Liver (tissue), 7 donors: ENCODE measurements at regions not wholly inside any gene's neighbourhood (a gene's known extent, or its start where the extent isn't known, plus 50 kb on each side); places are given as distances from the start of the nearest gene placed in this dataset.

Source experiments
- DNase-seq: peaks from one replicate; pipeline ENCODE4 v3.0.0-alpha.2; 2017; ENCODE audit warnings: low spot score
- H3K27ac ChIP-seq, 2 donors: one replicate each; pipeline ENCODE4 v1.7.0; 2013; ENCODE audit warnings: inconsistent platforms in 2 of 2, low read length in 2 of 2, control low read depth in 1 of 2, low read depth in 1 of 2, mild to moderate bottlenecking in 1 of 2
- H3K27me3 ChIP-seq, 4 donors: one replicate each; pipeline versions ENCODE4 v1.6.1 to v1.7.0; 2013; ENCODE audit warnings: low read length in 3 of 4, inconsistent platforms in 1 of 4, mild to moderate bottlenecking in 1 of 4, moderate library complexity in 1 of 4; ENCODE audit not compliant: control insufficient read depth in 4 of 4, insufficient read depth in 4 of 4
- H3K36me3 ChIP-seq, 4 donors: one replicate each; pipeline versions ENCODE4 v1.6.1 to v1.7.0; 2013; ENCODE audit warnings: low read length in 3 of 4, mild to moderate bottlenecking in 3 of 4, low read depth in 1 of 4, moderate library complexity in 1 of 4; ENCODE audit not compliant: control insufficient read depth in 4 of 4, insufficient read depth in 3 of 4
- H3K4me1 ChIP-seq, 4 donors: one replicate each; pipeline versions ENCODE4 v1.6.1 to v1.7.0; 2013; ENCODE audit warnings: low read length in 3 of 4, mild to moderate bottlenecking in 3 of 4, moderate library complexity in 1 of 4; ENCODE audit not compliant: control insufficient read depth in 4 of 4, insufficient read depth in 4 of 4
- H3K4me3 ChIP-seq, 3 donors: one replicate each; pipeline versions ENCODE4 v1.6.1 to v1.7.0; 2013; ENCODE audit warnings: low read length in 3 of 3, control low read depth in 1 of 3, low read depth in 1 of 3, mild to moderate bottlenecking in 1 of 3
- H3K9ac ChIP-seq, 2 donors: one replicate each; pipeline ENCODE4 v1.7.0; 2013; ENCODE audit warnings: low read length in 2 of 2, mild to moderate bottlenecking in 2 of 2, moderate library complexity in 2 of 2, control low read depth in 1 of 2, low read depth in 1 of 2
- H3K9me3 ChIP-seq, 4 donors: one replicate each; pipeline versions ENCODE4 v1.6.1 to v1.7.0; 2013; ENCODE audit warnings: low read length in 3 of 4; ENCODE audit not compliant: control insufficient read depth in 4 of 4
- EGR1 ChIP-seq, 2 donors: IDR thresholded peaks; 2 replicates each; pipeline ENCODE4 v1.6.1; 2016 to 2018; ENCODE audit warnings: antibody characterized with exemption in 2 of 2, low read depth in 2 of 2
- FOXA1 ChIP-seq: IDR thresholded peaks from 2 replicates; pipeline ENCODE4 v1.6.1; 2016; ENCODE audit warnings: antibody characterized with exemption
- FOXA2 ChIP-seq: IDR thresholded peaks from 2 replicates; pipeline ENCODE4 v1.6.1; 2016; ENCODE audit warnings: antibody characterized with exemption
- HNF4A ChIP-seq, 2 donors: conservative IDR thresholded peaks; 2 replicates each; pipeline ENCODE4 v1.6.1; 2016; ENCODE audit warnings: antibody characterized with exemption in 2 of 2, mild to moderate bottlenecking in 2 of 2
- JUND ChIP-seq, 2 donors: IDR thresholded peaks; 2 replicates each; pipeline ENCODE4 v1.6.1; 2016; ENCODE audit warnings: antibody characterized with exemption in 2 of 2
- NR2F2 ChIP-seq: IDR thresholded peaks from 2 replicates; pipeline ENCODE4 v1.6.1; 2016; ENCODE audit warnings: antibody characterized with exemption
- RAD21 ChIP-seq, 2 donors: IDR thresholded peaks; 2 replicates each; pipeline ENCODE4 v1.6.1; 2016; ENCODE audit warnings: antibody characterized with exemption in 2 of 2, mild to moderate bottlenecking in 2 of 2
- RXRA ChIP-seq, 2 donors: IDR thresholded peaks; 2 replicates each; pipeline ENCODE4 v1.6.1; 2017 to 2018; ENCODE audit warnings: antibody characterized with exemption in 2 of 2, mild to moderate bottlenecking in 1 of 2
- SP1 ChIP-seq: IDR thresholded peaks from 2 replicates; pipeline ENCODE4 v1.6.1; 2018; ENCODE audit warnings: antibody characterized with exemption, mild to moderate bottlenecking
- TAF1 ChIP-seq: conservative IDR thresholded peaks from 2 replicates; pipeline ENCODE4 v1.6.1; 2016; ENCODE audit warnings: antibody characterized with exemption, mild to moderate bottlenecking
- YY1 ChIP-seq: IDR thresholded peaks from 2 replicates; pipeline ENCODE4 v1.6.1; 2016; ENCODE audit warnings: antibody characterized with exemption, mild to moderate bottlenecking
- WGBS: extraction: QIAGEN DNeasy Blood & Tissue Kit; methylation state at CpG from one replicate; pipeline ENCODE4 v1.1.7; 2013; 5-methylcytosine and 5-hydroxymethylcytosine counted together
- TF ChIP-seq, protein P1 (sequence below): IDR thresholded peaks from 2 replicates; pipeline ENCODE4 v1.6.1; 2016; ENCODE audit warnings: antibody characterized with exemption
- TF ChIP-seq, protein P2 (sequence below): IDR thresholded peaks from 2 replicates; pipeline ENCODE4 v1.6.1; 2016; ENCODE audit warnings: antibody characterized with exemption
- TF ChIP-seq, protein P3 (sequence below): IDR thresholded peaks from 2 replicates; pipeline ENCODE4 v1.6.1; 2016; ENCODE audit warnings: antibody characterized with exemption, mild to moderate bottlenecking
- donor health status: healthy.
- donor health status: healthy.
- donor health status: healthy.
- donor health status: healthy.

- TF ChIP-seq, protein P1, sequence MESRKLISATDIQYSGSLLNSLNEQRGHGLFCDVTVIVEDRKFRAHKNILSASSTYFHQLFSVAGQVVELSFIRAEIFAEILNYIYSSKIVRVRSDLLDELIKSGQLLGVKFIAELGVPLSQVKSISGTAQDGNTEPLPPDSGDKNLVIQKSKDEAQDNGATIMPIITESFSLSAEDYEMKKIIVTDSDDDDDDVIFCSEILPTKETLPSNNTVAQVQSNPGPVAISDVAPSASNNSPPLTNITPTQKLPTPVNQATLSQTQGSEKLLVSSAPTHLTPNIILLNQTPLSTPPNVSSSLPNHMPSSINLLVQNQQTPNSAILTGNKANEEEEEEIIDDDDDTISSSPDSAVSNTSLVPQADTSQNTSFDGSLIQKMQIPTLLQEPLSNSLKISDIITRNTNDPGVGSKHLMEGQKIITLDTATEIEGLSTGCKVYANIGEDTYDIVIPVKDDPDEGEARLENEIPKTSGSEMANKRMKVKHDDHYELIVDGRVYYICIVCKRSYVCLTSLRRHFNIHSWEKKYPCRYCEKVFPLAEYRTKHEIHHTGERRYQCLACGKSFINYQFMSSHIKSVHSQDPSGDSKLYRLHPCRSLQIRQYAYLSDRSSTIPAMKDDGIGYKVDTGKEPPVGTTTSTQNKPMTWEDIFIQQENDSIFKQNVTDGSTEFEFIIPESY, result no peak
- TF ChIP-seq FOXA2, result no peak
Observed at GRCh38 chr6:150670311-150670710, 70.6 kb downstream of the PLEKHG1 start (continued).

DNA sequence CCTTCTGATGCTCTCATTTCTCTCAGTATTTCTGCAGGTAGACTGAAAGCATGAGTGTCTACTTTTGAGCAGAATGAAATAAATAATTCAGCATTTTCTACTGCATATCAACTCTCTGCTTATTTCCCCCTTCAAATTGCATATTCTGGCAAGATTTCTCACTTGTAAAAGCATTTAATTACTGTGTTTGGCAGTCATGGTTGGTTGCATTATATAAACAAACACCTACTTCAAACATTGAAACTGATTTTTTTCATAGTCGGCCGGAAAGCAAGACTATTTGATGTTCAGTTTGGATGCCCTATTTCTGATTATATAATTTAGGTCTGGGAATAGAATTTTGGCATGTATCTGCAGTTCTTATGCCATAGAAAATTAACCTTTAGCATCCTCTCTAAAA, 73.1 kb downstream of the PLEKHG1 start:
- H3K4me1 ChIP-seq, result peaks cover 5 to 26% (median 24%) of the 10 kb centered on the region in 4 donors
- TF ChIP-seq, protein P2, sequence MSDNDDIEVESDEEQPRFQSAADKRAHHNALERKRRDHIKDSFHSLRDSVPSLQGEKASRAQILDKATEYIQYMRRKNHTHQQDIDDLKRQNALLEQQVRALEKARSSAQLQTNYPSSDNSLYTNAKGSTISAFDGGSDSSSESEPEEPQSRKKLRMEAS, result no peak
- TF ChIP-seq HNF4A (conservative IDR thresholded peaks at IDR 0.05), result peak; percentile 24 to 34
- no peak for TF ChIP-seq JUND (IDR thresholded peaks at IDR 0.05)
- no peak for TF ChIP-seq RXRA (IDR thresholded peaks at IDR 0.05)
- no peak for TF ChIP-seq EGR1 (IDR thresholded peaks at IDR 0.05; ENCODE audit: low read depth in 2 of 2)
- TF ChIP-seq FOXA1, result no peak
- no peak for TF ChIP-seq FOXA2
- TF ChIP-seq YY1, result no peak
- peak in 1 of 2 donors; percentile 14 for TF ChIP-seq RAD21 (IDR thresholded peaks at IDR 0.05)
- TF ChIP-seq, protein P3, sequence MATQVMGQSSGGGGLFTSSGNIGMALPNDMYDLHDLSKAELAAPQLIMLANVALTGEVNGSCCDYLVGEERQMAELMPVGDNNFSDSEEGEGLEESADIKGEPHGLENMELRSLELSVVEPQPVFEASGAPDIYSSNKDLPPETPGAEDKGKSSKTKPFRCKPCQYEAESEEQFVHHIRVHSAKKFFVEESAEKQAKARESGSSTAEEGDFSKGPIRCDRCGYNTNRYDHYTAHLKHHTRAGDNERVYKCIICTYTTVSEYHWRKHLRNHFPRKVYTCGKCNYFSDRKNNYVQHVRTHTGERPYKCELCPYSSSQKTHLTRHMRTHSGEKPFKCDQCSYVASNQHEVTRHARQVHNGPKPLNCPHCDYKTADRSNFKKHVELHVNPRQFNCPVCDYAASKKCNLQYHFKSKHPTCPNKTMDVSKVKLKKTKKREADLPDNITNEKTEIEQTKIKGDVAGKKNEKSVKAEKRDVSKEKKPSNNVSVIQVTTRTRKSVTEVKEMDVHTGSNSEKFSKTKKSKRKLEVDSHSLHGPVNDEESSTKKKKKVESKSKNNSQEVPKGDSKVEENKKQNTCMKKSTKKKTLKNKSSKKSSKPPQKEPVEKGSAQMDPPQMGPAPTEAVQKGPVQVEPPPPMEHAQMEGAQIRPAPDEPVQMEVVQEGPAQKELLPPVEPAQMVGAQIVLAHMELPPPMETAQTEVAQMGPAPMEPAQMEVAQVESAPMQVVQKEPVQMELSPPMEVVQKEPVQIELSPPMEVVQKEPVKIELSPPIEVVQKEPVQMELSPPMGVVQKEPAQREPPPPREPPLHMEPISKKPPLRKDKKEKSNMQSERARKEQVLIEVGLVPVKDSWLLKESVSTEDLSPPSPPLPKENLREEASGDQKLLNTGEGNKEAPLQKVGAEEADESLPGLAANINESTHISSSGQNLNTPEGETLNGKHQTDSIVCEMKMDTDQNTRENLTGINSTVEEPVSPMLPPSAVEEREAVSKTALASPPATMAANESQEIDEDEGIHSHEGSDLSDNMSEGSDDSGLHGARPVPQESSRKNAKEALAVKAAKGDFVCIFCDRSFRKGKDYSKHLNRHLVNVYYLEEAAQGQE, result no peak
- H3K9ac ChIP-seq, result no peak overlapping the region
- H3K27ac ChIP-seq, result no peak overlapping the region
- no peak for DNase-seq
- H3K36me3 ChIP-seq, result no peaks in the 10 kb centered on the region
- WGBS, result 30% methylated on average over 2 of the region's 2 CpGs
- H3K9me3 ChIP-seq, result no peaks in the 10 kb centered on the region
- no peaks in the 10 kb centered on the region for H3K27me3 ChIP-seq
- H3K4me3 ChIP-seq, result no peak overlapping the region

GRCh38 chr6:150673720-150674346, 74.1 kb downstream of the PLEKHG1 start:
- H3K27me3 ChIP-seq, result no peaks in the 10 kb centered on the region
- H3K9ac ChIP-seq, result no peak overlapping the region
- H3K4me1 ChIP-seq, result peaks cover 5 to 24% (median 16%) of the 10 kb centered on the region in 4 donors
- no peak overlapping the region for H3K4me3 ChIP-seq
- DNase-seq, result no peak
- no peaks in the 10 kb centered on the region for H3K9me3 ChIP-seq
- H3K27ac ChIP-seq, result no peak overlapping the region
- TF ChIP-seq, protein P3, result no peak
- no peak for TF ChIP-seq FOXA1
- no peak for TF ChIP-seq NR2F2
- no peak for TF ChIP-seq HNF4A (conservative IDR thresholded peaks at IDR 0.05)
- no peak for TF ChIP-seq SP1
- TF ChIP-seq, protein P1, result no peak
- TF ChIP-seq YY1, result no peak
- TF ChIP-seq, protein P2, result no peak
- no peak for TF ChIP-seq TAF1
- no peaks in the 10 kb centered on the region for H3K36me3 ChIP-seq
- WGBS, result 90% methylated on average over 9 of the region's 9 CpGs
